ENCODE measurements at regions not wholly inside any gene's neighbourhood (a gene's known extent, or its start where the extent isn't known, plus 50 kb on each side); places are given as distances from the start of the nearest gene placed in this dataset.

DNA sequence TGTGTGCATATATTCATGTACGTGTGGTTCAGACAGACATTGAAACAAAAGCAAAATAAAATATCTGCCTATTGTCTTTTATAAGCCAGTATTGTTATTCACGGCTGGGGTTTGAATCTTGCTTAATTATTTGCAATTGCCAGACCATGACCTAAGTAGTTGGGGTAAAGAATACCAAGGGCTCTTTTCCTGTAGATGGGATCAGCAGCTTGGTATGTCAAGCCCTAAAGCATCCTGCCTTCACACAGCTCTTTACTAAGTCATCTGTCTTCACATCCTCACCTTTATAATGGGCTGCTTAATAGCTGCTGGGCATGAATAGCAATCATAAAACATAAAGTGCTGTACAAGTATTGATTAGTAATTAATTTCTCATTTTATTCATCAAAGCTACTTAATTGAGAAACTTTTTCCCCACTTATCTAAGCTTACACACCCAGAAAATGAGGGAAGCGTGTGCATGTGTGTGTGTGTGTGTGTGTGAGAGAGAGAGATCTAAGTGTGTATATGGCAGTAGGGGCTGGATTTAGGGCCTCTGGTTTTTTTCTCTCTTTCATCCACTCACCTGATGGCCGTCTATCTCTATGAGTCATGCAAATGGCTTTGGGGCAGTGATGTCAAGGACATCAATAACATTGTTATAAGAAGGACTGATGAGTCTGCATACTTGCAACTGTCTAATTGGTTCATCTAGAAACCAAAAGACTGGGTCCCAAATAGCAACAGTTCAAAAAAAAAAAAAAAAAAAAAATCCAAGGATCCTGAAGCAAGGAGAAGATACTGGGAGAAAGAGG is 244.1 kb upstream of the TNP1 start:
- intact Hi-C loops (cut with DNase I) = loop anchor here in 1 of 2 donors (10.0 kb wide), 1 partner anchor 409 kb away; the partner anchor contains the start of gene IGFBP5
- DNase-seq (ENCODE audit: low spot score) = no peak

DNA sequence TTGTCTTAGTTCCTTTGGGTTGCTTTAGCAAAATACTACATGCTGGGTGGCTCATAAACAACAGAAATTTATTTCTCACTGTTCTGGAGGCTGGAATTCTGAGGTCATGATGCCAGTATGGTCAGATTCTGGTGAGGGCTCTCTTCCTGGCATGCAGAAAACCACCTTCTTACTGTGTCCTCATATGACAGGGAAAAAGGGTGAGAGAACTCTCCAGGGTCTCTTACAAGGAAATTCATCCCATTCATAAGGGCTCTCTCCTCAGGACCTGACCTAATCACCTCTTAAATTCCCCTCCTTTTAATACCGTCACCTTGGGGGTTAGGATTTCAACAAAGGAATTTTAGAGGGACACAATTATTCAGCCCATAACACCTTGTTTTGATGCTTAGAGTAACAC is 243.1 kb upstream of the TNP1 start:
- DNase-seq (ENCODE audit: low spot score) = no peak
- intact Hi-C loops (cut with DNase I) = loop anchor here in 1 of 2 donors (10.0 kb wide), 1 partner anchor 408 kb away; the partner anchor contains the start of gene IGFBP5

GRCh38 chr2:217101972-217102371 is 242.1 kb upstream of the TNP1 start:
- intact Hi-C loops (cut with DNase I) = loop anchor here in 1 of 2 donors (10.0 kb wide), 1 partner anchor 407 kb away; the partner anchor contains the start of gene IGFBP5
- no peak for DNase-seq (ENCODE audit: low spot score)

DNA sequence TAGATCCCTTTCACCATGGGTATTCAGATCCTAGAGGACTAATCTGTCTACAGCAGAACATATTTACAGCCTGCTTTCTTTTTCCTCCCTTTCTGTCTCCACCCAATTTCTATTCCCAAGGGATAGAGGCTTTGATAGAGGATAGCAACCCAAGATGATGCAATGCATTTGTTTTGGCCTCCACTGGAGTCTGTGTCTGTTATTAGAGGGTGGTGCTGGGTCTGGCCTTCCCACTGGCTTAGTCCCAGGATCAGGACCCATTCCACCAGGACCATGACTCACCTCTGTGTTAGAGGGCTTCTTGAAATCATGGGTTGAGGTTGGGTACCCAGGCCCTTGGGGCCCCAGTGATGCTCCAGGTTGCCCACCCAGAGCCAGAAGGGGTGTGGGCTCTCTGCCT is 239.7 kb upstream of the TNP1 start:
- intact Hi-C loops (cut with DNase I) = no loop called here
- peak; percentile 85 for DNase-seq (ENCODE audit: low spot score)

DNA sequence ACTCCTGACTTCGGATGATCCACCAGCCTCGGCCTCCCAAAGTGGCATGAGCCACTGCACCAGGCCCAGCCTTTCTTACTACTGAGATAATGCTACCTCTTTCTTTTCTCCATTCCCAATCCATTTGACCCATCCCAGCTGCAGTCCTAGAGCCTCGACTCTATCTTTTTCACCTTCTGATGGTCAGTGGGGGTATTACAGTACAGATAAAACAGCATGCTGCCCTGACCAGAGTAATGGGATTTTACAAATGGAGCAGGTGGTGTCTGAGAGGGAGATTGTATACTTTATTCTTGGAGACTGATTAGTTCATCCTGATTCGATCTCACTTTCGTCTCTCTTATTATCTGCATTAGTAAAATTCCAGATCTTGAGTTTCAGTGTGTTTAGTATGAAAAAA is 238.6 kb upstream of the TNP1 start:
- intact Hi-C loops (cut with DNase I) = no loop called here
- no peak for DNase-seq (ENCODE audit: low spot score)

- DNase-seq (ENCODE audit: low spot score) = no peak
- intact Hi-C loops (cut with DNase I) = no loop called here
Observed at GRCh38 chr2:217097346-217097745, 237.5 kb upstream of the TNP1 start.

DNA sequence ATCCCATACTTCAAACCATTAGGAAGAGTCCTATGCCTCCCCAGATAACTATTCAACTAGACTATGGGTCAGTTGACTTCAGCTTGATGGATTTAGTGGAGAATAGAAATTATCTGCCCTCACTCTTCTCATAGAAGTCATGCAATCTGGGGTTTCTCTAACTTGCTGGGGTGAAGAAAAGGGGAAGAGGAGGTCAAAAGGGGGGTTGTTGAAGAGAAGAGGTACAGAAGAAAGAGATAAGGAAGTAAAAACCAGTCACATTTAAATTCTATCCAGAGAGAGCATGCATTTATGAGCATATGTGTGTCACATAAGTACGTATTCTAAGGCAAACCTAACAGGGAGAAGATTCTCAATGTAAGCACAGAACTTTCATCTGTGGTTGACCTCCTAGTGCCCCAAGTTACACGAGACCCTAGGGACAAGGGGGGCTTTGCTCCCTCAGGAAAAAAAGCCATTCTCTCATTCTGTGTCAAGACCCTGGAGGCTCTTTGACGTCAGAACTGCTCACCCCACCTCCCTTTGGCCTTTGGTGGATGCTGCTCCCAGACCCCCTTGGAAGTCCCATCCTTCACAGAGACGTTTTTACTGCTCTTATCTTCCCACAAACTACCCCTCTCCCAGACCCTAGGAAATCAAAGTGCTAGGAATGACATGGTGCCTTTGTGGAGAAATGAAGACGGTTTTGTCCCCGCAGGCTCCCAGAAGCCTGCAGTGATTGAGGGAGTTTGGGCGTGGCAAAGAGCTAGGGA is 236.8 kb upstream of the TNP1 start:
- intact Hi-C loops (cut with DNase I) = no loop called here
- DNase-seq (ENCODE audit: low spot score) = no peak

GRCh38 chr2:217095511-217096205 is 235.8 kb upstream of the TNP1 start:
- intact Hi-C loops (cut with DNase I) = no loop called here
- no peak for DNase-seq (ENCODE audit: low spot score)

- no peak for DNase-seq (ENCODE audit: low spot score)
- intact Hi-C loops (cut with DNase I) = no loop called here
Observed at GRCh38 chr2:217092710-217093379, 233.0 kb upstream of the TNP1 start.

DNA sequence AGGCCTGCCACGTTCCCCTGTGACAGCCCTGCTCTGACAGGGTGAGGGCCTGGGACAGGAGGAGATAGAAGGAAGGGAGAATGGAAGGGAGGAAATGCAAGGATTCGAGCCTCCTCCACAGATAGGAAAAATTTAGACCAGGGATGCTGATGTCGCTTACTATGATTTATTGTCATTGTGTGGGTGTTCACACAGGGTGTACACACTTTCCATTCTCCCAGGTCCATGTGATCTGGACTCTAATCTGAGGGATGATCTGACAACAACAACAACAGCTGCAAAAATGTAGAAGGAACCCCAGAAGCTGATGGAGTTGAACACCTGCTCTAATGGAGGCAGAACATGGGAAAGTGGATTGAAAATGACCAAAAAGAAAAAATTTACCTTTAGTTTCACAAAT is 231.7 kb upstream of the TNP1 start:
- DNase-seq (ENCODE audit: low spot score) = no peak
- intact Hi-C loops (cut with DNase I) = no loop called here

- intact Hi-C loops (cut with DNase I) = no loop called here
- no peak for DNase-seq (ENCODE audit: low spot score)
Observed at GRCh38 chr2:217090884-217091283, 231.0 kb upstream of the TNP1 start.

- intact Hi-C loops (cut with DNase I) = no loop called here
- no peak for DNase-seq (ENCODE audit: low spot score)
Observed at GRCh38 chr2:217090024-217090473, 230.2 kb upstream of the TNP1 start.

GRCh38 chr2:217086718-217087117 is 226.9 kb upstream of the TNP1 start:
- no peak for DNase-seq (ENCODE audit: low spot score)
- intact Hi-C loops (cut with DNase I) = no loop called here

- intact Hi-C loops (cut with DNase I) = no loop called here
- no peak for DNase-seq (ENCODE audit: low spot score)
Observed at GRCh38 chr2:217086038-217086522, 226.2 kb upstream of the TNP1 start.

DNA sequence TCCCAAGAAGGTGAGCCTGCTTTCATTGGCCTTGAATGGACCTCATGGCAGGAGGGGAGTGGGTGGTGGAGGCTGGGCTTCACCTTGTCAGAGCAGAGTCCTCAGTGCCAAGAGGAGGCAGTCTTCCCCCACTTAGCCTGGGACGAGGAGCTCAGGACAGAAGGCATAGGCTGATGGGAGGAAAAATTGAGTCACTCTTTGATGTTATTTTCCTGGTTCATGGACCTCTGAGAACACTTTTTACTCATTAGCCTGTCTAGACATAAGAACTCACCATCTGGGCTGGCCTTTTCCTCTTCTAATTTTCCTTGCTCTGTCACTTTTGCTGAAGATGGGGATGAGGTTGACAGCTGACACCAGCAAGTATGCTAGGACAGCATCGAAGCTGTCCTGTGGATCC is 225.7 kb upstream of the TNP1 start:
- intact Hi-C loops (cut with DNase I) = no loop called here
- DNase-seq (ENCODE audit: low spot score) = no peak

DNA sequence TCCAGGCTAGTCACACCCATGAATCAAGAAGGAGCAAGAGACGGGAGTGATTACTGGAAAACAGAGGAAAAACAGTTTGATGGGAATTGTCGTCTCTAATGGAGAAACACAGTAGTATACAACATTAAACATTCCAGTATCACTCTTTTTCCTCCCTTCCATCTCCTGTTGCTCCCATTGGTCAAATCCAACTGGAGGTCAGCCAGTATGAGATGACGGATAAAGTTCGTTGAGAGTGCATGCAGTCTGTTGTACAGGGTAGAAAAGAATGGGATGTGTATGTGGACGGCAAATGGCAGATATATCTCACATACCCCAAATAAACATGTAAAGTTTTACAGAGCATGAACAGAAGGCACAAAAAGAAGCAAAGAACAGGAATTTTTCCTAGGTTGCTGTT is 221.9 kb upstream of the TNP1 start:
- DNase-seq (ENCODE audit: low spot score) = no peak
- intact Hi-C loops (cut with DNase I) = no loop called here

- intact Hi-C loops (cut with DNase I) = no loop called here
- no peak for DNase-seq (ENCODE audit: low spot score)
Observed at GRCh38 chr2:217079165-217079564, 219.3 kb upstream of the TNP1 start.

GRCh38 chr2:217077831-217078407 is 218.1 kb upstream of the TNP1 start:
- DNase-seq (ENCODE audit: low spot score) = no peak
- intact Hi-C loops (cut with DNase I) = no loop called here

DNA sequence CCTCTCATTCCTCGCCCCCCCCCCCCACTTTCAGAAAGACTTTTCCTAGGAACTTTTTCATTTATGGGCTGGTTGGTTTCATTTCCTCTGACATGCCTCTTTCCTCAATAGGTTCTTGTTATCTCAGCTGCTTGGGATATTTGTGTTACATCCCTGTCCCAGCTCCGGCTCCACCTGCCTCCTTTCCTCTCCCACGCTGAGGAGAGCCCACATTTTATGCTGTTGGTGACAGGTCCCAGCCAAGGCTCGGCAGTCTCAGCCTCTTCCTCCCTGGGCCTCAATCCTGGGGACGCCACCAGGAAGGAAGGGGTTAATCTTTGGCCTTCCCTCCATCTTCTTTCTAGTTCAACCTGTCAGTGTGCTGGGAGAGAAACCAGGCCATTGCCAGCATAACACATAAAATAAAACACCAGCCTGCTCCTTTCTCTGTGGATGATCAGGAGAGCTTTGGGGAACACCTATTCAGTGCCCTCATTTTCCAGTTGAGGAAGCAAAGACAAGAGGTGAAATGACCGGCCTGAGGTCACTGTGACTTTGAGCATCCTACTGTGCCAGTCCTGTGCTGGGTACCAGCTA is 216.9 kb upstream of the TNP1 start:
- intact Hi-C loops (cut with DNase I) = no loop called here
- DNase-seq (ENCODE audit: low spot score) = no peak
